ENCODE measurements at regions not wholly inside any gene's neighbourhood (a gene's known extent, or its start where the extent isn't known, plus 50 kb on each side); places are given as distances from the start of the nearest gene placed in this dataset.

DNA sequence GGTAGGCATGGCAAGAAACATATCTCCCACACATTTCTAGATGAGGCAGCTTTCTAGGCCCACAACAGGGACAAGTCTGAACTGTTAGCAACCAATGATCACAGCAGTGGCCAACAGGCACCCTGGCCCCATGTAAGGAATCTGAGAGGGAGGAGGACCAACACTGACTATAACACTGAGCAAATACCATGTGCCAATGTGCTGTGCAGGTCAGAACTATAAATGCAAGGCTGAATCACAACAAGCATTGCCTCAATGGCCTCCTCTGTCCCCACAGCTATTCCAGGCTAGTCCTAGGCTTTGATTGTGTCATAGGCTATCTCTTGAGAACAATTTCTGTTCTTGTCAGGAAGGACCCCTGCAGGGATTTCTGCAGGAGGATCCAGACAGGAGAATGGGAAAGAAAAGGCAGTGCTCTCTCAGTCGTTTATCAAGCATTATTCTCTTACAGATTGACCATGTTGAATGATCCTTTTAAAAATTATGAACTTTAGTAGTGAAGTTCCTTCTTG, 221.2 kb downstream of the TLE1 start:
- H3K4me3 ChIP-seq (ENCODE audit: low read length, poor library complexity, severe bottlenecking) = no peak overlapping the region
- H3F3A ChIP-seq (ENCODE audit: low read depth) = no peaks in the 10 kb centered on the region
- no peaks in the 10 kb centered on the region for H4K20me1 ChIP-seq (ENCODE audit: insufficient read depth, low read length, poor library complexity, severe bottlenecking)
- no peaks in the 10 kb centered on the region for H3K9me3 ChIP-seq (ENCODE audit: insufficient read depth, low read depth, low read length)
- no peaks in the 10 kb centered on the region for H3K27me3 ChIP-seq (ENCODE audit: insufficient read depth, low read length, poor library complexity, severe bottlenecking)
- H3K79me2 ChIP-seq (ENCODE audit: insufficient read depth, low read length) = no peaks in the 10 kb centered on the region
- no peaks in the 10 kb centered on the region for H3K9me2 ChIP-seq (replicated peaks; ENCODE audit: low read depth, low read length)
- no peak overlapping the region for H3K9ac ChIP-seq (ENCODE audit: low read depth, low read length, poor library complexity, severe bottlenecking)
- no peaks in the 10 kb centered on the region for H3K36me3 ChIP-seq (ENCODE audit: insufficient read depth, low read length)
- no peak for TF ChIP-seq EZH2phosphoT487 (IDR thresholded peaks at IDR 0.05; ENCODE audit: borderline replicate concordance)
- TF ChIP-seq, protein P1, sequence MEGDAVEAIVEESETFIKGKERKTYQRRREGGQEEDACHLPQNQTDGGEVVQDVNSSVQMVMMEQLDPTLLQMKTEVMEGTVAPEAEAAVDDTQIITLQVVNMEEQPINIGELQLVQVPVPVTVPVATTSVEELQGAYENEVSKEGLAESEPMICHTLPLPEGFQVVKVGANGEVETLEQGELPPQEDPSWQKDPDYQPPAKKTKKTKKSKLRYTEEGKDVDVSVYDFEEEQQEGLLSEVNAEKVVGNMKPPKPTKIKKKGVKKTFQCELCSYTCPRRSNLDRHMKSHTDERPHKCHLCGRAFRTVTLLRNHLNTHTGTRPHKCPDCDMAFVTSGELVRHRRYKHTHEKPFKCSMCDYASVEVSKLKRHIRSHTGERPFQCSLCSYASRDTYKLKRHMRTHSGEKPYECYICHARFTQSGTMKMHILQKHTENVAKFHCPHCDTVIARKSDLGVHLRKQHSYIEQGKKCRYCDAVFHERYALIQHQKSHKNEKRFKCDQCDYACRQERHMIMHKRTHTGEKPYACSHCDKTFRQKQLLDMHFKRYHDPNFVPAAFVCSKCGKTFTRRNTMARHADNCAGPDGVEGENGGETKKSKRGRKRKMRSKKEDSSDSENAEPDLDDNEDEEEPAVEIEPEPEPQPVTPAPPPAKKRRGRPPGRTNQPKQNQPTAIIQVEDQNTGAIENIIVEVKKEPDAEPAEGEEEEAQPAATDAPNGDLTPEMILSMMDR (conservative IDR thresholded peaks at IDR 0.05; ENCODE audit: low read length) = no peak
- no peaks in the 10 kb centered on the region for H3K4me1 ChIP-seq (ENCODE audit: insufficient read depth, low read length, poor library complexity, severe bottlenecking)
- H3K4me2 ChIP-seq (ENCODE audit: low read depth, low read length, poor library complexity, severe bottlenecking) = no peak overlapping the region
- H2AFZ ChIP-seq (ENCODE audit: low read length) = no peak overlapping the region

DNA sequence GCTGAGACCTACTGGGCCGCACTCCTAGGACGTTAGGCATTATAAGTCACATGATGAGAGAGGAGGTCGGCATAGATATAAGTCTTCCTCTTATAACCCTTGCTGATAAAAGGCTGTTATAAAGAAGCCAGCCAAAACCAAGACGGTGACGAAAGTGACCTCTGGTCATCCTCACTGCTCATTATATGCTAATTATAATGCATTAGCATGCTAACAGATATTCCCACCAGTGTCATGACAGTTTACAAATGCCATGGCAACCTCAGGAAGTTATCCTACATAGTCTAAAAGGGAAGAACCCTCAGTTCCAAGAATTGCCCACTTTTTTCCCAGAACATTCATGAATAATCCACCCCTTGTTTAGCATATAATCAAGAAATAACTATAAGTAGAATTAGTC, 222.4 kb downstream of the TLE1 start:
- no peak overlapping the region for H3K9ac ChIP-seq (ENCODE audit: low read depth, low read length, poor library complexity, severe bottlenecking)
- no peaks in the 10 kb centered on the region for H4K20me1 ChIP-seq (ENCODE audit: insufficient read depth, low read length, poor library complexity, severe bottlenecking)
- H2AFZ ChIP-seq (ENCODE audit: low read length) = no peak overlapping the region
- H3K4me1 ChIP-seq (ENCODE audit: insufficient read depth, low read length, poor library complexity, severe bottlenecking) = no peaks in the 10 kb centered on the region
- H3K27me3 ChIP-seq (ENCODE audit: insufficient read depth, low read length, poor library complexity, severe bottlenecking) = no peaks in the 10 kb centered on the region
- TF ChIP-seq, protein P1 (conservative IDR thresholded peaks at IDR 0.05; ENCODE audit: low read length) = no peak
- no peak for TF ChIP-seq EZH2phosphoT487 (IDR thresholded peaks at IDR 0.05; ENCODE audit: borderline replicate concordance)
- no peaks in the 10 kb centered on the region for H3K36me3 ChIP-seq (ENCODE audit: insufficient read depth, low read length)
- H3F3A ChIP-seq (ENCODE audit: low read depth) = no peaks in the 10 kb centered on the region
- H3K9me3 ChIP-seq (ENCODE audit: insufficient read depth, low read depth, low read length) = no peaks in the 10 kb centered on the region
- H3K9me2 ChIP-seq (replicated peaks; ENCODE audit: low read depth, low read length) = no peaks in the 10 kb centered on the region
- no peak overlapping the region for H3K4me3 ChIP-seq (ENCODE audit: low read length, poor library complexity, severe bottlenecking)
- H3K79me2 ChIP-seq (ENCODE audit: insufficient read depth, low read length) = no peaks in the 10 kb centered on the region
- H3K4me2 ChIP-seq (ENCODE audit: low read depth, low read length, poor library complexity, severe bottlenecking) = no peak overlapping the region

DNA sequence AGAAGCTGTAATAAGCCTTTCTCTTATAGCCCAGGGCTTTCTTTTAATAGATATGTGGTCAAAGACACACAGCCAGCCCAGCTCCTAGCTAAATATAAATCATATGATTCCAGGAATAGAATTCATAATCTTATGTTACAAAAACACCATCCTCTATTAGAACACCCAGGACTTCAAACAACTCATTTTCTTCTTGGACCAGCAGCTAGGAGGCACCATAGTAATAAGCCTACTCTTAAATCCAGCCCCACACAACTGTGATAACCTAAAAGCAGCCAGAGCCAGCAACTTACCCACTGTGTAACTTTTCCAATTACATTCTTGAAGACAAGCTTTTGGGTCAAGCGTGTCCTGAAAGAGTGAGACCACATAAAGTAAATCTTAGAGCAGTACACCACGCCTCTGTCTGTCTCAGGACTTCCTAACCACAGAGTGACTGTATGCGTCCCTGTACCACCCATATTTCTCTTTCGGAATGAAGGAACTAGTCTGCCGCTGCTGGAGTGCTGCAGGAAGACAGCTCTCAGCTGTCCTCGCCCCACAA, 223.8 kb downstream of the TLE1 start:
- H3K9me2 ChIP-seq (replicated peaks; ENCODE audit: low read depth, low read length) = no peaks in the 10 kb centered on the region
- H3K36me3 ChIP-seq (ENCODE audit: insufficient read depth, low read length) = no peaks in the 10 kb centered on the region
- no peak overlapping the region for H2AFZ ChIP-seq (ENCODE audit: low read length)
- no peaks in the 10 kb centered on the region for H3K4me1 ChIP-seq (ENCODE audit: insufficient read depth, low read length, poor library complexity, severe bottlenecking)
- no peaks in the 10 kb centered on the region for H3K79me2 ChIP-seq (ENCODE audit: insufficient read depth, low read length)
- no peak overlapping the region for H3K9ac ChIP-seq (ENCODE audit: low read depth, low read length, poor library complexity, severe bottlenecking)
- no peaks in the 10 kb centered on the region for H4K20me1 ChIP-seq (ENCODE audit: insufficient read depth, low read length, poor library complexity, severe bottlenecking)
- no peak overlapping the region for H3K4me2 ChIP-seq (ENCODE audit: low read depth, low read length, poor library complexity, severe bottlenecking)
- H3K9me3 ChIP-seq (ENCODE audit: insufficient read depth, low read depth, low read length) = no peaks in the 10 kb centered on the region
- no peaks in the 10 kb centered on the region for H3F3A ChIP-seq (ENCODE audit: low read depth)
- H3K4me3 ChIP-seq (ENCODE audit: low read length, poor library complexity, severe bottlenecking) = no peak overlapping the region
- TF ChIP-seq, protein P1 (conservative IDR thresholded peaks at IDR 0.05; ENCODE audit: low read length) = peak; percentile 28; the same call in 1 of the 2 replicates
- TF ChIP-seq EZH2phosphoT487 (IDR thresholded peaks at IDR 0.05; ENCODE audit: borderline replicate concordance) = no peak
- H3K27me3 ChIP-seq (ENCODE audit: insufficient read depth, low read length, poor library complexity, severe bottlenecking) = no peaks in the 10 kb centered on the region

Data from Loucy (cell line).